T-helper 1 cell (primary cell): ENCODE measurements at regions not wholly inside any gene's neighbourhood (a gene's known extent, or its start where the extent isn't known, plus 50 kb on each side); places are given as distances from the start of the nearest gene placed in this dataset.

Experiments used
- DNase-seq, 5 donors: peaks; one replicate each; pipeline ENCODE4 v3.0.0-alpha.2; 2012 to 2020

DNA sequence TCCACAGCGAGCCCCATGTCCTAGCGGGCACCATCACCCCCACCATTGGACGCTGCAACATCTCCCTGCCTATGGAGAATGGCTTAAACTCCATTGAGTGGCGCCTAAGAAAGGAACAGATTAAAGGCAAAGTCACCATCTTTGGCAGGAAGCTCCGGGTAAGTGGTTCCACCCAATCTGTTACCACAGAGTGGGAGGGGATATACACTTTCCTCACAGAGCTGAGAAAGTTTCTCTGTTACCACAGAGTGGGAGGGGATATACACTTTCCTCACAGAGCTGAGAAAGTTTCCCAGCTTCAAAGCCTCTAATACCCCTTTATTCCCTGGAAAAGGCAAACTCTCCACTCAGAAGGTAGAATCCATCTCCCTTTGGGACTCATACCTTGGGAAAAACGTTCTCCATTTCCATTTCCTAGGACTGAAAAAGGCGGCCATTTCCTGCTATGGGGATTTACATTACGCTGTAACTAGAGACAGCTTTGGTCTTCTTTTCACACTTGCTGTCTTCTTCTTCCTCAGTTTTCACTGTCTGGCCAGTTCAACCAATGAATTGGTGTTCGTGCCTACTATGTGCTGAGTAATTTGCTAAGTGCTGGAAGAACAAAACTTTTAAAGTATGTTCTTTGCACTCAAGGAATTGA lies 63.4 kb upstream of the WWC1 start:
- peak in 1 of 5 donors; percentile 16 for DNase-seq

DNA sequence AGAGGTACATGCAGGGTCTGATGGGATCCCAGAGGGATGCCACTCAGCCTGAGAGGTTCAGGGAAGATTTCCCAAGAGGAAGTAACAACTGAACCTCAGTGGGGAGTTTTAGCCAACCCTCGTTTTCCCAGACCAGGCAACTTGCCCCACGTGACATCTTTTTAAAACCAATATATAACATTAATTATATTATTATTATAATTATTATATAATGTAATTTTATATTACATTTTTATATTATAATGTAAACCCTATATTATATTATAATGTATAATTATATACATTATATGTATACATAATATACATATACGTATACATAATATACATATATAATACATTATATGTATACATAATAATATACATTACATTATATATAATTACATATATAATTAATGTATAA lies 62.8 kb upstream of the WWC1 start:
- DNase-seq: no peak

DNA sequence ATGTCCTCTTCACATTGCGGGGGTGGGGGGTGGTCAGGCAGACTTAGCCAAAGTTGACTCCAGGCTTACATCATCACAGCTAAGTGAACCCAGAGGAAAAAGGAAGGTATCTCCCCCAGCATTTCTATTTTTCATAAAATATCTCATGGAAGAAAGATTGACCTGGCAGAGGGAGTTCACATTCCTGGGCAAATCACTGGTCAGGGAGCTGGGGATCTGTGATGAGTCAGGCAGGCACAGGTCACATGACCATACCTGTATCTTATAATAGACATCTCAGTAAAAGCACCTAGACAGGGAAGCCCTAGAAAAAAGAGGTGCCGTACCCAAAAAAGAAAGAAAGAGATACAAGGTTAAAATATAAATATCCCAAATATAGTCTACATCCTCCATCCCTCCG lies 57.3 kb upstream of the WWC1 start:
- no peak for DNase-seq

DNA sequence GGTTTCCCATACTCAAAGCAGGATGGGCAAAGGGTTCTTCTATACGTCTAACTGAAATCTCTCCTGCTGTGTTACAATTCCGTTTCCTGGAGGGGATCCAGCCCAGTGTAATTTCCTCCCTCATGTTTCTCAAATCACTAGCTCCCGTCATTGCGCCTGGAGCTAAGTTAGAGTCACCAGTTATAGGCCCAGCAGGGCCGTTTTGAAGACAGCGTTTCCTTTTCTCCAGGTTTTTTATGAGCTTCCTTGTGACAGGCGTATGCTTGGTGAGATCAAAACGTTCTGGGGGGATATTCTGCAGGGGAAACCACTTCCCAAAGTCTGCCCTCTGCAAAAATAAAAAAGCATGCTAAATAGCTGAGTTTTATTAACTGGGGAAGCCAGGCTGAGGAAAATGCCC lies 53.0 kb upstream of the WWC1 start:
- DNase-seq: no peak

DNA sequence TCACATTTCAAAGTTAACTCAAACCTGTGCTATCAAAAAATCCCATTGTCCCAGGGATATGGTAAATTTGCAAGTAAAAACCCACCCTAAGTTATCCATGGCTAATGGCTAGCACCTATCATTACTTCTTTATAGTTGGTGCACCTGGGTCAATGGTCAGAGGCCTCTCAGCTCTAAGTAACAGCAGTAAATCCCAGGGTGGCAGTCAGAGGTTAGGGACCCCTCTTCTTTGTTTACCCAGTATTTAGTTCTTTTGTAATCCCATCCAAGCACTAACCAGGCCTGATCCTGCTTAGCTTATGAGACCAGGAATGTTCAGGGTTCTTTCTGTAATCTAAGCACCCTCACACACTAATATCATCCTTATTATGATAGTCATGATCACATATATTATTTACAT lies 52.1 kb upstream of the WWC1 start:
- no peak for DNase-seq
